Coronary artery (tissue), 2 donors: ENCODE measurements at regions not wholly inside any gene's neighbourhood (a gene's known extent, or its start where the extent isn't known, plus 50 kb on each side); places are given as distances from the start of the nearest gene placed in this dataset.
A peak's percentile ranks its signal among the peaks of the same experiment; 100 is the strongest.

Experiments
- DNase-seq: peaks from one replicate; pipeline ENCODE4 v3.0.0-alpha.2; 2017; ENCODE audit warnings: low spot score
- H3K27ac ChIP-seq, 2 donors: fragments of 200-600 bp; sonication (generic); one replicate each; pipeline ENCODE4 v1.5.1; 2016 to 2019
- H3K4me3 ChIP-seq: fragments of 200-600 bp; sonication (generic); 2 replicates; pipeline ENCODE4 v1.5.1; 2016; ENCODE audit warnings: mild to moderate bottlenecking, moderate library complexity
- TF ChIP-seq, protein P1 (sequence below): fragments of 200-600 bp; sonication (generic); IDR thresholded peaks from one replicate; pipeline ENCODE4 v1.5.1; 2019; ENCODE audit warnings: antibody characterized with exemption

DNA sequence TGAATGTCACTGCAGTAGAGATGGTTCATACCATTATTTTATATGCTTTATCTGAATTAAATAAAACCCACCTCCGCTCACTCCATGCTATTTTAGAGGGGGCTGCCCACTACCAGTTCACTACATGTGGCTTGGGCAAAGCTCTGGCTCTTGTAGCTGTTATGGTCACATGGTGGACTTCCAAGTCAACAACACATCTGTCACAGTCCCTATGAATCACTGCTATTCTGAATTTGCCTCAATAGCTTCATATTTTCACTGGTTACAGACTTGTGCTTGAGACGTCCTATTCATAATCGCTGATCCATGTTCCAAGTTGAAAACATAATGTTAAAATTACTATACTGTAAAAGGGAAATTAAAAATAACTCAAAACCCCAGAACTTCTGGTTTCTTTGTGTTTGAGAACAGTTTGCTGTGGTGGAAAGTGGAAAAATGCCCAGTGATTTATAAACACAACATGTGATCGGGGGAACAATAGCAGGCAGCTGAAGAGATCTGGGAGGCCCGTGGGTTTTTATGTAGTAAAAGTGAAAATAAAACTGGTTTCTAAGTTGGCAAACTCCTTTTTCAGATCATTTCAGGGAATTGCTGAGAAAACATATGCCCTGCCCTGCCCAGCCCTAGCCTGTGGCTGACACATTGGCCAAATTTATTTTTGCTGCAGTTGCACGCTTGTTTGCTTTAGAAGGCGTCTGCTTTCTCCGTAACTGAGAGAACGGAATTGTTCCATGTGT lies 128.8 kb upstream of the PRR23C start:
- no peak for DNase-seq
- Histone ChIP-seq H3K4me3 (peak overlapping the region; percentile 50), H3K27ac (no peak overlapping the region)
- TF ChIP-seq, protein P1, sequence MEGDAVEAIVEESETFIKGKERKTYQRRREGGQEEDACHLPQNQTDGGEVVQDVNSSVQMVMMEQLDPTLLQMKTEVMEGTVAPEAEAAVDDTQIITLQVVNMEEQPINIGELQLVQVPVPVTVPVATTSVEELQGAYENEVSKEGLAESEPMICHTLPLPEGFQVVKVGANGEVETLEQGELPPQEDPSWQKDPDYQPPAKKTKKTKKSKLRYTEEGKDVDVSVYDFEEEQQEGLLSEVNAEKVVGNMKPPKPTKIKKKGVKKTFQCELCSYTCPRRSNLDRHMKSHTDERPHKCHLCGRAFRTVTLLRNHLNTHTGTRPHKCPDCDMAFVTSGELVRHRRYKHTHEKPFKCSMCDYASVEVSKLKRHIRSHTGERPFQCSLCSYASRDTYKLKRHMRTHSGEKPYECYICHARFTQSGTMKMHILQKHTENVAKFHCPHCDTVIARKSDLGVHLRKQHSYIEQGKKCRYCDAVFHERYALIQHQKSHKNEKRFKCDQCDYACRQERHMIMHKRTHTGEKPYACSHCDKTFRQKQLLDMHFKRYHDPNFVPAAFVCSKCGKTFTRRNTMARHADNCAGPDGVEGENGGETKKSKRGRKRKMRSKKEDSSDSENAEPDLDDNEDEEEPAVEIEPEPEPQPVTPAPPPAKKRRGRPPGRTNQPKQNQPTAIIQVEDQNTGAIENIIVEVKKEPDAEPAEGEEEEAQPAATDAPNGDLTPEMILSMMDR: no peak

DNA sequence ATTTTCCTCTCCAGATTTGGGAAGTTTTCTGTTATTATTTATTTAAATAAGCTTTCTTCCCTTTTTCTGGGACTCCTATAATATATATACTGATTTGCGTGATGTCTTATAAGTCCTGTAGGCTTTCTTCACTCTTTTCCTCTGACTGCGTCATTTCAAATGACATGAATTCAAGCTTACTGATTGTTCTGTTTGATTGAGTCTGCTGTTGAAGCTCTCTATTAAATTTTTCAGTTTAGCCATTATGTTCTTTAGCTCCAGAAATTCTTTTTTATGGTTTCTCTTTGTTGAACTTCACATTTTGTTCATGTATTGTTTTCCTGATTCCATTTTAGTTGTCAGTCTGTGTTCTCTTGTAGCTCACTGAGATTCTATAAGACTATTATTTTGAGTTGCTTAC lies 135.8 kb upstream of the PRR23C start:
- no peak overlapping the region for H3K27ac ChIP-seq
- no peak for DNase-seq
- TF ChIP-seq, protein P1: no peak
- H3K4me3 ChIP-seq: no peak overlapping the region

DNA sequence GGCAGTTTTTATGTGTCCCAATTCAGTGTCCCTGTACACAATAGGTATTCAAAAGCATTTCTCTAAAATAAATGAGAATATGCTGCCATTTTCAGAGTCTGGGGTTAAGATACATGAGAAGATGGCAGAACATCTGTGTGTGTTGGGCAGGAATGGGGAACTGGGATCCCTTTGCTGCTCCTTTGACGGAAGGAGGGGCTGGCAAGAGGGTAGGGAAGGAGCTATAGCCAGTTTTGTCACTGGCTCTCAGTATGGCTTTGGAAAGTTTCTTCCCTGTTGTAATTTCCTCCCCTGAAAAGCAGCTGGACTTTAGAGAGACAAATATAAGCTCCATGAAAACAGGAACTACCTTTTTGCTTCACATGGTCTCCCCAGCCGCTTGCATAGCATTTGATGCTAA lies 137.5 kb upstream of the PRR23C start:
- Histone ChIP-seq H3K27ac (no peak overlapping the region), H3K4me3 (no peak overlapping the region)
- no peak for DNase-seq
- TF ChIP-seq, protein P1: no peak

DNA sequence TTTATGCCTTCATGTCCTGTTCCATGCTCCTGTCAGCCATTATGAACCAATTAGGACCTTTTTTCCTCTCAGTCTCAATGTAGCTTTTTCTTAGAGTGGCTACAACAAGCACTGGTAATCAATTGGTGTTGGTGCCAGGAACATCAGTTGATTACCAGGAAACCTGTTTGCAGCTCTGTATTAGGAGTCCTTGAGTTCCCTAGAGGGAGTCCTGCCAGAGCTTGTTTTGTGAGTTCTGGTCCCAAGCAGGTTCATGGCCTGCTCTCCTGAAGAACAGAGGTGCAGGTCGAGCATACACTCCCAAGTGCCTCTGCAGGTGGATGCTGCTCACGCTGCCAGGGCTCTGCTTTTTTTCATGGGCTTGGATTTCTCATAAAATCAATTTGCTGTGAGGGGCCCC lies 137.9 kb upstream of the PRR23C start:
- Histone ChIP-seq H3K4me3 (no peak overlapping the region), H3K27ac (no peak overlapping the region)
- TF ChIP-seq, protein P1: no peak
- DNase-seq: no peak

DNA sequence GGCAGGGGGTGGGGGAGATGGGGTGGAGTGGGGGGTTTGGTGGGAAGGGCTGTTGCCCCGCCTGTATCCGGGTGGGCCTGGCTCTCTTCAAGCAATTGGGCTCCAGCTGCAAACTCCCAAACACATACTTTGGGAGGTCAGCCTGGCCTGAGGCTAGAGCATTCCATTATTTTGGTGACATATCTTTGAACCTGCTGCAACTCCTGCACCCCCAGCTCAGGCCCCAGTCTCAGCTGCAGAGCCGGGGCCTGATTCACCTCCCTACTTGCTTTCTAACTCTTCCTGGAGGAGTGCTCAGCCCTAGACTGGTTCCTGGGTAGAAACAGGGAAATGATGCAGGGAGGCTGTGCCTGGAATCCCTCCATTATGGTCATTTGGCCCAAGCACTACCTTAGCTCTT lies 140.8 kb upstream of the PRR23C start:
- H3K27ac ChIP-seq: no peak overlapping the region
- H3K4me3 ChIP-seq: no peak overlapping the region
- TF ChIP-seq, protein P1: no peak
- no peak for DNase-seq

DNA sequence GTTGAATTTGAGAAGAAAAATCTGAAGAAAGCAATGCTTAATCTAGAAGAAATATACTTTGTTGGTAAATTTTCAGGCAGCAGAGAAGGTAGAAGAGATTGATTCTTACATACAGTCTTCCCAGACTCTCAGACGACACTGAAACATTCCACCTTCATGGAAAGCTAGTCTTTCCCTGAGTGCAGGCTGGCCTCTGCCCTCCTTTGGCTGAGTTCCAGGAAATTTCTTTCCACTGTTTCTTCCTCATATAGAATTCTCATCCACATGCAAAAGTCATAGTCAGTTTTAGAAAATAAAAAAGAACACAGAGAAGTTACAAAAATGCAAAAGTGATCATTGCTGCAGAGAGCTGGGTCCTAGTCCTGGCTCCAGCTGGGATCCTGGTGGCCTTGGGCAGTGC lies 142.5 kb upstream of the PRR23C start:
- no peak overlapping the region for H3K4me3 ChIP-seq
- TF ChIP-seq, protein P1: no peak
- H3K27ac ChIP-seq: no peak overlapping the region
- no peak for DNase-seq

DNA sequence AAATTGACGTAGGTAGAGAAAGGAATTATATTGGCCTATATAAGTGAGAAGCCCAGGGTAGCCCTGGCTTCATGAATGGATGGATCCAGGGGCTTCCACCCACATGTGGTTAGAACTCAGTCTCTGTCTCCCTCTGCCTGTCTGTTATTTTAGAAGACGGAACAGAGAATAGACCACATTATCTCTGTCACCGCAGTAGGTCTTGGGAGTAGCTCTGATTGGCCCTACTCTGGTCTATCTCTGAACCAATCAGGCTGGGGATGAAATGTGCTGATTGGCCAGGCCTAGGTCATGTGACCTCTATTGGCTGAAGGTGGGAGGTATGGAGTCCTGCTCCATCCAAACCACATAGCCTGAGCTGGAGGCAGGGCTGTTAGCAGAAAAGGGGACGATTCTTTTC lies 143.0 kb upstream of the PRR23C start:
- Histone ChIP-seq H3K27ac (no peak overlapping the region), H3K4me3 (no peak overlapping the region)
- no peak for DNase-seq
- TF ChIP-seq, protein P1: no peak
